ENCODE measurements at regions not wholly inside any gene's neighbourhood (a gene's known extent, or its start where the extent isn't known, plus 50 kb on each side); places are given as distances from the start of the nearest gene placed in this dataset.

- H3K27me3 ChIP-seq (ENCODE audit: control insufficient read depth, insufficient read depth, low read length): no peaks in the 10 kb centered on the region
- no peaks in the 10 kb centered on the region for H3K36me3 ChIP-seq (replicated peaks; ENCODE audit: control insufficient read depth, insufficient read depth, low read length)
- no peak overlapping the region for H3K4me3 ChIP-seq (ENCODE audit: insufficient read depth, low read depth, low read length)
- DNase-seq: no peak
Observed at GRCh38 chr21:18608226-18608625, 204.6 kb upstream of the TMPRSS15 start.

GRCh38 chr21:18614303-18614702, 210.7 kb upstream of the TMPRSS15 start:
- DNase-seq: no peak
- Histone ChIP-seq H3K36me3 (replicated peaks; ENCODE audit: control insufficient read depth, insufficient read depth, low read length) (no peaks in the 10 kb centered on the region), H3K27me3 (ENCODE audit: control insufficient read depth, insufficient read depth, low read length) (no peaks in the 10 kb centered on the region), H3K4me3 (ENCODE audit: insufficient read depth, low read depth, low read length) (no peak overlapping the region)

DNA sequence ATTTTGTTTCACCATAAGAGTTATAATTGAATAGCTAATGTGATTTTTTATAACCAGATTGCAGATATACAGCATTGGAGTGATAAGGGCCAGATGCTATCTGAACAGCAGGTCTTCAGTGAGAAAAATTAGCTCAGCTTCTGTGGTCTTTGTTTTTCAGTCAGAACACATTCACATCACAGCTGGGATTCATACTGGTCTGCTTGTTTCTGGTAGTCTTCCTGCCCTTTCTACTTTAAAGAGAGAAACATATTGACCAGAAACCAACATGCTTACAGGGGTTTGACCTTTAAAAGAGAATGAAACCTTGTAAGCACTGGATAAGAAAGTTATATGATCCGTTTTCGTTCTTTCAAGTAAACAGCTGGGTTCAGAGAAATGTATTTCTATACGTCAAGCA, 213.7 kb upstream of the TMPRSS15 start:
- H3K36me3 ChIP-seq (replicated peaks; ENCODE audit: control insufficient read depth, insufficient read depth, low read length): no peaks in the 10 kb centered on the region
- H3K4me3 ChIP-seq (ENCODE audit: insufficient read depth, low read depth, low read length): no peak overlapping the region
- no peaks in the 10 kb centered on the region for H3K27me3 ChIP-seq (ENCODE audit: control insufficient read depth, insufficient read depth, low read length)
- no peak for DNase-seq

DNA sequence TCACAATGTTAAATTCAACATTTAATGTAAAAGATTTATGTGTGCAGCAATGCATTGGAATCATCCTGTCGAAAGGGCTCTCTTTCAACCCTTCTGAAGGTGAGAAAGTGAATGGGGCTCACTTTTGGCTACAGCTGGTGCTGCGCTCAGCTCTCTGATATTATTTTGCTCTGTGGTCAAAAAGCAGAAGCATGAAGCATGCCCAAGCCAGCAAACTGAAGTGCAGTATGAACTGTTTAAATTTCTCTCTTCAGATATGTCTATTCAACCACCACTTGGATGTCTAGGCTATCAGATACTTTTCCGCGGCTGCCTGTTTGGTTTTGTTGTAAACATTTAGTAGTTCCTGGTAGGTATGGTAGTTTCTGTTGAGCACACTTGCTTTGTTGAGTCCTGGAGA, 216.9 kb upstream of the TMPRSS15 start:
- H3K36me3 ChIP-seq (replicated peaks; ENCODE audit: control insufficient read depth, insufficient read depth, low read length): no peaks in the 10 kb centered on the region
- H3K4me3 ChIP-seq (ENCODE audit: insufficient read depth, low read depth, low read length): no peak overlapping the region
- H3K27me3 ChIP-seq (ENCODE audit: control insufficient read depth, insufficient read depth, low read length): no peaks in the 10 kb centered on the region
- no peak for DNase-seq

DNA sequence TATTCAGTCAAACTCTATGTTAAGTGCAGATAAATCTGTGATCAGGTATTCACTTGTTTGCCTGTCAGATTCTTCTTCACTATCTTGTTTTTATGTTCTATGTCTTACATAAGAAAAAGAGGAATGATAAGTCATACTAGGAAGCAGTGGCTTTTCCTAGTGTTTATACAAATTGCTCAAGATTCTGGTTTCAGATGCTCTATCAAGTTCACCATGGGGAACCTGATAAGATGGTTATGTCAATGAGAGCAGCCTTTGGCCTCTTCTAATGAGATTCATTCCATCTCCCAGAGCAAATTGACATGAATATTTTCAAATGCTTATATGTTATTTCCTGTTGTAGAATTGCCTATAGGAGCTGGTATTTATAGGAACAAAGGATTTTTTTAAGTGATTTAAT, 218.8 kb upstream of the TMPRSS15 start:
- Histone ChIP-seq H3K27me3 (ENCODE audit: control insufficient read depth, insufficient read depth, low read length) (no peaks in the 10 kb centered on the region), H3K4me3 (ENCODE audit: insufficient read depth, low read depth, low read length) (no peak overlapping the region), H3K36me3 (replicated peaks; ENCODE audit: control insufficient read depth, insufficient read depth, low read length) (no peaks in the 10 kb centered on the region)
- DNase-seq: no peak

- DNase-seq: no peak
Observed at GRCh38 chr21:18630446-18630845, 226.9 kb upstream of the TMPRSS15 start.

GRCh38 chr21:18636897-18637296, 233.3 kb upstream of the TMPRSS15 start:
- DNase-seq: no peak
- Histone ChIP-seq H3K27me3 (ENCODE audit: control insufficient read depth, insufficient read depth, low read length) (no peaks in the 10 kb centered on the region), H3K36me3 (replicated peaks; ENCODE audit: control insufficient read depth, insufficient read depth, low read length) (no peaks in the 10 kb centered on the region), H3K4me3 (ENCODE audit: insufficient read depth, low read depth, low read length) (no peak overlapping the region)

More at GRCh38 chr21:18630446-18630845, 226.9 kb upstream of the TMPRSS15 start:
- Histone ChIP-seq H3K4me3 (ENCODE audit: insufficient read depth, low read depth, low read length) (no peak overlapping the region), H3K36me3 (replicated peaks; ENCODE audit: control insufficient read depth, insufficient read depth, low read length) (no peaks in the 10 kb centered on the region), H3K27me3 (ENCODE audit: control insufficient read depth, insufficient read depth, low read length) (no peaks in the 10 kb centered on the region)

GRCh38 chr21:18646116-18646515, 242.5 kb upstream of the TMPRSS15 start:
- H3K4me3 ChIP-seq (ENCODE audit: insufficient read depth, low read depth, low read length): no peak overlapping the region
- no peaks in the 10 kb centered on the region for H3K36me3 ChIP-seq (replicated peaks; ENCODE audit: control insufficient read depth, insufficient read depth, low read length)
- H3K27me3 ChIP-seq (ENCODE audit: control insufficient read depth, insufficient read depth, low read length): no peaks in the 10 kb centered on the region
- no peak for DNase-seq

DNA sequence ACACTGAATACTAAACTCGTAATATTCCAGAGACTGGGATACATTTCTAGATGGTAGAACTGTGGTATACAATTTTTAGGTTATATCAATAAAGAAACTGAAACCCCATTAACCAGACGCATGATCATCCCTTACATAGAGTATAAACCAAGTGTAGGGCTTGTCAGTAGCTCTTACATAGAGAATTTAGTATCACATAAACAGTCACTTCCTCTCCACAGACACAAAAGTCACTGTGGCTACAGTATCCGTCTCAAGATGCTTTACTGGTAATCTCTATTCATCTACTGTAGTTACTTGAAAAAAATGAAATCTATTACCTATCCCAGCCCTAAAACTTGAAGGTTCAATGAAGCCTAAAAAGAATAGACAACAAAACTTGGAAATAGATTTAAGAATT, 252.3 kb upstream of the TMPRSS15 start:
- no peak for DNase-seq
- H3K27me3 ChIP-seq (ENCODE audit: control insufficient read depth, insufficient read depth, low read length): no peaks in the 10 kb centered on the region
- H3K36me3 ChIP-seq (replicated peaks; ENCODE audit: control insufficient read depth, insufficient read depth, low read length): no peaks in the 10 kb centered on the region
- no peak overlapping the region for H3K4me3 ChIP-seq (ENCODE audit: insufficient read depth, low read depth, low read length)

GRCh38 chr21:18661842-18662241, 258.3 kb upstream of the TMPRSS15 start:
- H3K36me3 ChIP-seq (replicated peaks; ENCODE audit: control insufficient read depth, insufficient read depth, low read length): no peaks in the 10 kb centered on the region
- H3K4me3 ChIP-seq (ENCODE audit: insufficient read depth, low read depth, low read length): no peak overlapping the region
- H3K27me3 ChIP-seq (ENCODE audit: control insufficient read depth, insufficient read depth, low read length): no peaks in the 10 kb centered on the region
- no peak for DNase-seq

GRCh38 chr21:18663663-18664062, 260.1 kb upstream of the TMPRSS15 start:
- Histone ChIP-seq H3K4me3 (ENCODE audit: insufficient read depth, low read depth, low read length) (no peak overlapping the region), H3K27me3 (ENCODE audit: control insufficient read depth, insufficient read depth, low read length) (no peaks in the 10 kb centered on the region), H3K36me3 (replicated peaks; ENCODE audit: control insufficient read depth, insufficient read depth, low read length) (no peaks in the 10 kb centered on the region)
- DNase-seq: no peak

DNA sequence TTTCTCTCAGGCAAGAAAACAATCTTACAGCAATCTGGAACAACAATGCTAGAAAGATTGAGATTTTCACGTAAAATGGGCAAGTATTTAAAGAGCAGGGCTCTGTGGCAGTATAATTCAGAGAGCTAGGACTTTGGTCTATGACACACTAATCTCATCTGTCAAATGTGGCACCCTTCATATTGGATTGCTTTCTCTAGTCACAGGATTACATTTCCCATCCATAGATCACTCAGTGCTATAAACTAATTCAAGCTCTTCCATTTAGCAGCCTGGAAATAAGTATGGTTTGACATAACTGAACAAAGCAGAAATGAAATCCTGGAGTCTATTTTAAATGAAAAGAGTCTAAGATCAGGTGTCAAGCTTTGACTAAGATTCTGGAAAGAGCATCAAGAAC, 263.1 kb upstream of the TMPRSS15 start:
- Histone ChIP-seq H3K36me3 (replicated peaks; ENCODE audit: control insufficient read depth, insufficient read depth, low read length) (no peaks in the 10 kb centered on the region), H3K27me3 (ENCODE audit: control insufficient read depth, insufficient read depth, low read length) (no peaks in the 10 kb centered on the region), H3K4me3 (ENCODE audit: insufficient read depth, low read depth, low read length) (no peak overlapping the region)
- DNase-seq: no peak

GRCh38 chr21:18673789-18674188, 270.2 kb upstream of the TMPRSS15 start:
- Histone ChIP-seq H3K4me3 (ENCODE audit: insufficient read depth, low read depth, low read length) (no peak overlapping the region), H3K27me3 (ENCODE audit: control insufficient read depth, insufficient read depth, low read length) (no peaks in the 10 kb centered on the region), H3K36me3 (replicated peaks; ENCODE audit: control insufficient read depth, insufficient read depth, low read length) (no peaks in the 10 kb centered on the region)
- no peak for DNase-seq

- no peaks in the 10 kb centered on the region for H3K27me3 ChIP-seq (ENCODE audit: control insufficient read depth, insufficient read depth, low read length)
- no peak overlapping the region for H3K4me3 ChIP-seq (ENCODE audit: insufficient read depth, low read depth, low read length)
- DNase-seq: no peak
- H3K36me3 ChIP-seq (replicated peaks; ENCODE audit: control insufficient read depth, insufficient read depth, low read length): no peaks in the 10 kb centered on the region
Observed at GRCh38 chr21:18677632-18678031, 274.0 kb upstream of the TMPRSS15 start.

DNA sequence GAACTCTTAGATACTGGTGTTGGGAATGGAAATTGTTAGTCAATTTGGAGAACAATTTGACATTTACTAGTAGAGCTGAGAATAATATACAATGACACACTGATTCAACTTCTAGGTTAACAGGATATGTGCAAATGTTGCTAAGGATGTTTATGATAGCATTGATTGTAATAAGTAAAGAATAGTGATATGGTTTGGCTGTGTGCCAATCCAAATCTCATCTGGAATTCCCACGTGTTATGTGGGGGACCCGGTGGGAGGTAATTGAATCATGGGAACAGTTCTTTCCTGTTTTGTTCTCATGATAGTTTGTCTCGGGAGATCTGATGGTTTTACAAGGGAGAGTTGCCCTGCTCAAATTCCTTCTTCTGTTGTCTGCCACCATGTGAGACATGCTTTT, 302.4 kb upstream of the TMPRSS15 start:
- Histone ChIP-seq H3K36me3 (replicated peaks; ENCODE audit: control insufficient read depth, insufficient read depth, low read length) (no peaks in the 10 kb centered on the region), H3K27me3 (ENCODE audit: control insufficient read depth, insufficient read depth, low read length) (no peaks in the 10 kb centered on the region), H3K4me3 (ENCODE audit: insufficient read depth, low read depth, low read length) (no peak overlapping the region)
- DNase-seq: no peak

DNA sequence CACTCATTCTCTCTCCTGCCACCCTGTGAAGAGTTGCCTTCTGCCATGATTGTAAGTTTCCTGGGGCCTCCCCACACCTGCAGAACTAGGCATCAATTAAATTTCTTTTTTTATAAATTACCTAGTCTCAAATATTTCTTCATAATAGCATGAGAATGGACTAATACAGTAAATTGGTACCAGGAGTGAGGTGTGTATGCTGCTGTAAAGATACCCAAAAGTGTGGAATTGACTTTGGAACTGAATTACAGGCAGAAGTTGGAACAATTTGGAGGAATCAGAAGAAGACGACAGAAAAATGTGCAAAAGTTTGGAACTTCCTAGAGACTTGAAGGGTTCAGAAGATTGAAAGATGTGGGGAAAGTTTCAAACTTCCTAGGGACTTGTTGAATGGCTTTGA, 308.1 kb upstream of the TMPRSS15 start:
- DNase-seq: no peak
- H3K36me3 ChIP-seq (replicated peaks; ENCODE audit: control insufficient read depth, insufficient read depth, low read length): no peaks in the 10 kb centered on the region
- H3K4me3 ChIP-seq (ENCODE audit: insufficient read depth, low read depth, low read length): no peak overlapping the region
- H3K27me3 ChIP-seq (ENCODE audit: control insufficient read depth, insufficient read depth, low read length): no peaks in the 10 kb centered on the region

Measured in H7 (cell line).